ENCODE measurements at regions not wholly inside any gene's neighbourhood (a gene's known extent, or its start where the extent isn't known, plus 50 kb on each side); places are given as distances from the start of the nearest gene placed in this dataset.

GRCh38 chr3:118408431-118408830 lies 626.2 kb downstream of the IGSF11 start:
- no peak for TF ChIP-seq CTCF (IDR thresholded peaks at IDR 0.05; ENCODE audit: low read length)
- no peak for TF ChIP-seq EZH2phosphoT487 (IDR thresholded peaks at IDR 0.05; ENCODE audit: low read length)
- no peak for TF ChIP-seq EZH2 (optimal IDR thresholded peaks at IDR 0.05; ENCODE audit: low read depth, low read length)

All from MM.1S (cell line).